HG02588 (cell line): ENCODE measurements at regions not wholly inside any gene's neighbourhood (a gene's known extent, or its start where the extent isn't known, plus 50 kb on each side); places are given as distances from the start of the nearest gene placed in this dataset.

ENCODE experiments used
- ATAC-seq: cut with Tn5 transposase; IDR thresholded peaks from one replicate; pipeline ENCODE4 v1.9.1; 2021; ENCODE audit warnings: mild to moderate bottlenecking, moderate library complexity; ENCODE audit not compliant: unreplicated experiment

GRCh38 chr12:43294916-43295315, 257.1 kb downstream of the ADAMTS20 start:
- no peak for ATAC-seq

GRCh38 chr12:43294147-43294546, 257.9 kb downstream of the ADAMTS20 start:
- ATAC-seq, result no peak

GRCh38 chr12:43293396-43293795, 258.6 kb downstream of the ADAMTS20 start:
- no peak for ATAC-seq

- no peak for ATAC-seq
Measured at GRCh38 chr12:43292699-43293098, 259.3 kb downstream of the ADAMTS20 start.

GRCh38 chr12:43291516-43291915, 260.5 kb downstream of the ADAMTS20 start:
- ATAC-seq, result no peak

GRCh38 chr12:43290836-43291235, 261.2 kb downstream of the ADAMTS20 start:
- ATAC-seq, result no peak

- no peak for ATAC-seq
Measured at GRCh38 chr12:43289426-43289801, 262.6 kb downstream of the ADAMTS20 start.

GRCh38 chr12:43288671-43289425, 263.2 kb downstream of the ADAMTS20 start:
- ATAC-seq, result no peak

- ATAC-seq, result no peak
Measured at GRCh38 chr12:43287706-43288383, 264.2 kb downstream of the ADAMTS20 start.

GRCh38 chr12:43286986-43287385, 265.0 kb downstream of the ADAMTS20 start:
- no peak for ATAC-seq

GRCh38 chr12:43285159-43285598, 266.8 kb downstream of the ADAMTS20 start:
- no peak for ATAC-seq

GRCh38 chr12:43284486-43285158, 267.4 kb downstream of the ADAMTS20 start:
- no peak for ATAC-seq

- no peak for ATAC-seq
Measured at GRCh38 chr12:43283206-43283605, 268.8 kb downstream of the ADAMTS20 start.

GRCh38 chr12:43282106-43282505, 269.9 kb downstream of the ADAMTS20 start:
- ATAC-seq, result no peak

- ATAC-seq, result no peak
Measured at GRCh38 chr12:43281563-43281962, 270.4 kb downstream of the ADAMTS20 start.

- ATAC-seq, result no peak
Measured at GRCh38 chr12:43278541-43278832, 273.5 kb downstream of the ADAMTS20 start.

- ATAC-seq, result peak; percentile 83
Measured at GRCh38 chr12:43277651-43278540, 274.1 kb downstream of the ADAMTS20 start.

- ATAC-seq, result no peak
Measured at GRCh38 chr12:43273467-43273866, 278.5 kb downstream of the ADAMTS20 start.

GRCh38 chr12:43271659-43272058, 280.3 kb downstream of the ADAMTS20 start:
- ATAC-seq, result no peak

GRCh38 chr12:43267818-43268217, 284.2 kb downstream of the ADAMTS20 start:
- ATAC-seq, result no peak

- no peak for ATAC-seq
Measured at GRCh38 chr12:43261701-43262100, 290.3 kb downstream of the ADAMTS20 start.
